HG02885 (cell line): ENCODE measurements at regions not wholly inside any gene's neighbourhood (a gene's known extent, or its start where the extent isn't known, plus 50 kb on each side); places are given as distances from the start of the nearest gene placed in this dataset.
A peak's percentile ranks its signal among the peaks of the same experiment; 100 is the strongest.

Source experiments
- ATAC-seq: cut with Tn5 transposase; IDR thresholded peaks from one replicate; pipeline ENCODE4 v1.9.1; 2021; ENCODE audit warnings: mild to moderate bottlenecking; ENCODE audit not compliant: unreplicated experiment, poor library complexity

DNA sequence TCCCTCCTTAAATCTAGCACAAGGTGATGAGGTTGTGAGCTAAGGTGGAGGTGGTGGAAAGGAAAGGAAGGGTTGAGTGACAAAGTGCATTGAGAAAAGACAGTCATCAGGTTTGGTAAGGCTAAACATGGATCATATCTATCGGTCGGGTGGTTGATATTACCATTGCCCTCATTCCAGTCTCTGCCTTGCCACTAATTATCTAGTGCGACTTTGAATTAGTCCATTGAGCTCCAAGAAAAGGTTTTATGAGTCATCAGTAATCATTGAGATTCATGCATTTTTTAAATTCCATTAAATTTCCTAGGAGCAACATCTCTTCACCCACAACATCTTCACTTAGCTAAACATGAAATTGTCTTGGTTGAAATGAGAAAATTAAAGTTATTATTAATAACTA, 68.9 kb upstream of the FRMD4A start:
- ATAC-seq: no peak

DNA sequence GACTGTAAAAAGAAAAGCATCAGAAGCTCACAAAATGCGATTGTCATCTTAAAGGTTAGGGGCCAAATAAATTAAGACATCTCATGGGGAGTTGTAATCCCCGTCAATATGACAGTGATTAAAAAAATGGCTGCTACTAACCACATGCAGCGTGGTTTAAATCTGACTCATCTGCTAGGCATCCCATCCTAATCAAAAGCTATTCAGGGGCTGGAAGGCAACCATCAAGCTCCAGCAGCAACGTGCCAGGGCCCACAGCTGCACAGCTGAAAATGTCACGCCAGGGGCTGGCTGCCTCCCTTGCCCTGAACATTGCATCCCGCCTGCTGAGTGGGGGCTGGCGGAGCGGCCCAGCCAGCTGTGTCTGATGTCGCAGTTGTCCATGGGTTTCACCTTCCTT, 66.3 kb upstream of the FRMD4A start:
- ATAC-seq: no peak

GRCh38 chr10:14396411-14397048, 65.8 kb upstream of the FRMD4A start:
- no peak for ATAC-seq

GRCh38 chr10:14394179-14394578, 63.5 kb upstream of the FRMD4A start:
- no peak for ATAC-seq

DNA sequence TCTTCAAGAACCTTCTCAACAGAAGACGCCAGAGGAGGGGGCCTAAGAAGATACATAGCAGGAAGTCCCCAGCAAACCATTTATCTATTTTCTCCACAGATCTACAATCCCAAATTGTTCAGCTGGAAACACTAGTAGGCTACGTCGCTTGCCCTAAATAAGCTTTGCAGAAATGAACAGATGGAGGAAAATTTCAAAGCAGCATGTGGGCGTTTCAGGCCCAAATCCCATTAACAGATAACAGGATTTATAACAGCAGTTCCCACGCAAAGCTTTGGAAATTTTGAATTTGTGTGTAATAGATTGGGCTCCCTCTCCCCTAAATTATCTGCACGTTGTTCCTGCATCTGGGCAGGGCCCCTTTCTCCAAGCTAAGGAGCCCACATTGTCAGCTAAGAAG, 60.6 kb upstream of the FRMD4A start:
- no peak for ATAC-seq

DNA sequence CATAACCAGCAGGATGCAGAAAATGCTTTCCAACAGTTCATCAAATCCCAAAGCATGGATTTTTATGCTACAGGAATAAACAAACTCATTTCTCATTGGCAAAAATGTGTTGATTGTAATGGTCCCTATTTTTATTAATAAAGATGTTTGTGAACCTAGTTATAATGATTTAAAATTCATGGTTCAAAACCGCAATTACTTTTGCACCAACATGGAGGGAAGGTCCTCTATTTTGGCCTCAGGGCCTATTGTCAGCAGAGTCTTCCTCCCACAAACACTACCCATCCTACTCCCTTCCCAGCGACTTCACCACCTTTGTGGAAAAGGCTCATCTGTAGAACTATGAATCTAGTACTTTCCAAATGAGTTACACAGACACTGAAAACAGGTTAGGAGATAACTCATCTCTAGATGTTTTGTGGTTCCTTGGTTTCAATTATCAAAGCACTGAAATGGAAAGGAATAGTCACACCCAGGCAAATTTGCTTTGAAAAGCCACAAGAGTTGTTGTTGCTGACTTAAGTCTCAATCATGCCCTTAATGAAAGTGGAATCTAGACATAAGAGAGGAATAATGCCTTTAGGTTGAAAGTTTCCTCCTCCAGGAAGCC, 59.4 kb upstream of the FRMD4A start:
- peak; percentile 95 for ATAC-seq

DNA sequence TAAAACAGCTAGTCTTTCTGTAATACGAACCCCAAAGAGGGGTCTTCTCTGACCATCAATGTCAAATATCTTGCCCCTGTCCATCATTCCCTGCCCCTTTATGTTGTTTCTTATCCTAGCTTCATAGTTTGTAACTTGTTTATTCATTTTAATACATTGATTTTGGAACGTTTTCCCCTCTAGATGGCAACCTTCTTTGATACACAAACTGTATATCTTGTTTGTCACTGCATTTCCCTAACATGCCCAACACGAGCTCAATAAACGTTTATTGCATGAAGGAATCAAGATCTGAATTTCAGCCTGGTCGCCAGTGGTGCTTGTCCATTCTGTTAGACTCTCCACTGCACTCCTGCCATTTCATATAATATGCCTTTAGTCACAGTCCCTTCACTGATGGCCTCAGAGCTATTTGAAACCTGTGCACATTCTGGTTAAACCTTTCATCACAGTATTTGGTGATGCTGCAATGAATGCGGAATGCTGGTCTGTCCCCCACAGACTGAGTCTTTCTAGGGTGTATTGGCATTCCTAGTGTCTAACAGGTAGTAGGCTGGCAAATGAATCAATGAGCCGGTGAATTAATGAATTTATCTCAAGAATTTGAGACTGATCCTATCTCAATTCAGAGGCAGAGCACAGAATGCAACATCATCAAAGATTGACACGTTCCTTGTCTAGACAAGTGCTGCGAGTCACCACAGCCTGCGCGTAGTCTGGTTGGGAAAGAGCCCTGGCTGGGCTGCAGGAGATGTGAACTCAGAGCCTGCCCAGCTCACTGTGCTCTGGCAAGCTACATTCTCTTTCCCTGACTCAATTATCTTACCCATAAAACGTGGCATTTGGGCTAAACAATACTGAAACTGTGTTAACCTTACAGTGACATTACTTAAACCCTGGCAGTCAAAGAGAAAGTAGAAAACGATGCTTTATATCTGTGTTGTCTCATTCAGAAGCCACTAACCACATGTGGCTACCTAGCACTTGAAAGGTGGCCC, 55.2 kb upstream of the FRMD4A start:
- ATAC-seq: no peak

- no peak for ATAC-seq
Measured at GRCh38 chr10:14384915-14385314, 54.2 kb upstream of the FRMD4A start.

DNA sequence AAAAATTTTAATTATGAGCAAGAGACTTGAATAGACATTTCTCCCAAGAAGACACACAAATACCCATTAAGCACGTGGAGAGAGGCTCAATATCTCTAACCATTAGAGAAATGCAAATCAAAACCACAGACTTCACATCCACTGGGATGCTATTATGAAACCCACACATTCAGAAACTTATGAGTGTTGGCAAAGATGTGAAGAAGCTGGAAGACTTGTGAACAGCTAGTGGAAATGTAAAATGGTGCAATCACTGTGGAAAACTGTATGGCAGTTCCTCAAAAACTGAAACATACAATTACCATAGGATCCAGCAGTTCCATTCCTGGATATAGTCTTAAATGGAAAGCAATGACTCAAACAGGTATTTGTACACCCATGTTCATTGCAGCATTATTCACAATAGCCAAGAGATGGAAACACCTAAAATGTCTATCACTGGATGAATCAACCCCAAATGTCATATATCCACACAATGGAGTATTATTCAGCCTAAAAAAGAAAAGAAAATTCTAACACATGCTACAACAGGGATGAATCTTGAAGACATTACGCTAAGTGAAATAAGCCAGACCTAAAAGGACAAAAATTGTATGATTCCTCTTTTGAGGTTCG, 53.5 kb upstream of the FRMD4A start:
- no peak for ATAC-seq

GRCh38 chr10:14383266-14383665, 52.5 kb upstream of the FRMD4A start:
- ATAC-seq: no peak

- ATAC-seq: no peak
Measured at GRCh38 chr10:14382531-14382930, 51.8 kb upstream of the FRMD4A start.

GRCh38 chr10:14382022-14382421, 51.3 kb upstream of the FRMD4A start:
- ATAC-seq: peak; percentile 76

DNA sequence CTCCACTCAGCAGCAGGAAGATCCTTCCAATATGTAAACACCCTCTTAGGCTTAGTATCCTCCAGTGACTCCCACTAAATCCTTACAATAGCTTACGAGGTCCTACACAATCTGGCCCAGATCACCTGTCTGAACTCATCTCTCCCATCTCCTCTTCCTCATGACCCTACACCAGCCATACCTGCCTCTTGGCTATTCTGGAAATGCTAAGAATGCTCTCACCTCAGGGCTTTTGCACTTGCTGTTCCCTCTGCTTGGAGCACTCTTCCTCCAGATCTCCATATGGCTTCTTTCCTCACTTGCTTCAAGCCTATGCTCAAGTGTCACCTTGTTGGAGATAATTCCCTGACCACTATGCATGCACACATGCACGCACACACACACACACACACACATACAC, 50.8 kb upstream of the FRMD4A start:
- no peak for ATAC-seq

DNA sequence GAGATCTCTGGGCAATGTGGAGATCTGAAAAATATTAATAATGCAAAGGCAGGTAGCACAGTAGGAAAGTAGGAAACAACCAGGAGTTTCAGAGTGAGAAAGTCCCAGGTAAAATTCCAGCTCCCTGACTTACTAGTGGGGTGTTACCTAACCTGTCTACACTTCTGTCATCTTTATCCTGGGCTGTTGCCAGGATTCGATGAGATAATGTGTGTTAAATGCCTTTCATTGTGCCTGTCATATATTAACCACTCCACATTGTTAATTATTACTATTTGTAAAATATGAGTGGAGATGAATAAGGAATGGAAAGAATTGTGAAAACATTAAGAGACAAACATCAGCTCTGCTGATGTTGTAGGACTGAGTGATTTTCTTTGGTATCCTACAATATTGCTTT, 50.0 kb upstream of the FRMD4A start:
- ATAC-seq: no peak
